ENCODE measurements at regions not wholly inside any gene's neighbourhood (a gene's known extent, or its start where the extent isn't known, plus 50 kb on each side); places are given as distances from the start of the nearest gene placed in this dataset.

GRCh38 chr2:236872981-236873380 lies 212.7 kb upstream of the COPS8 start:
- no peak overlapping the region for H3K27ac ChIP-seq
- peak in 3 of 4 donors; percentile 48 to 69 (median 50) for ATAC-seq
- no peak for DNase-seq

GRCh38 chr2:236873636-236874035 lies 212.1 kb upstream of the COPS8 start:
- WGBS, 3 donors: 46 to 58% (median 49%) methylated on average over 4 of the region's 4 CpGs
- Histone ChIP-seq H3K27ac (no peak overlapping the region), H3K27me3 (ENCODE audit: insufficient read depth in 3 of 3, low read length in 2 of 3) (no peaks in the 10 kb centered on the region), H3K36me3 (ENCODE audit: insufficient read depth in 1 of 2, low read depth in 1 of 2) (no peaks in the 10 kb centered on the region), H3K4me3 (no peak overlapping the region), H3K4me1 (peaks cover 8% of the 10 kb centered on the region), H3K9me3 (no peaks in the 10 kb centered on the region)
- intact Hi-C loops (cut with DNase I): no loop called here
- ATAC-seq (no peak), DNase-seq (no peak)
- TF ChIP-seq CTCF (IDR thresholded peaks at IDR 0.05): no peak

More at GRCh38 chr2:236872981-236873380, 212.7 kb upstream of the COPS8 start:
- Histone ChIP-seq H3K36me3 (ENCODE audit: insufficient read depth in 1 of 2, low read depth in 1 of 2) (no peaks in the 10 kb centered on the region), H3K9me3 (no peaks in the 10 kb centered on the region), H3K4me3 (no peak overlapping the region), H3K4me1 (peaks cover 8% of the 10 kb centered on the region), H3K27me3 (ENCODE audit: insufficient read depth in 3 of 3, low read length in 2 of 3) (no peaks in the 10 kb centered on the region)
- 33 to 58% (median 34%) methylated on average over 7 of the region's 7 CpGs for WGBS, 3 donors
- intact Hi-C loops (cut with DNase I): no loop called here
- no peak for TF ChIP-seq CTCF (IDR thresholded peaks at IDR 0.05)

- no peak for ATAC-seq
- WGBS, 3 donors: 90 to 99% (median 91%) methylated on average over 3 of the region's 3 CpGs
- intact Hi-C loops (cut with DNase I): no loop called here
- no peak for DNase-seq
- Histone ChIP-seq H3K27me3 (ENCODE audit: insufficient read depth in 3 of 3, low read length in 2 of 3) (no peaks in the 10 kb centered on the region), H3K9me3 (no peaks in the 10 kb centered on the region), H3K4me3 (no peak overlapping the region), H3K27ac (no peak overlapping the region), H3K4me1 (peaks cover 8% of the 10 kb centered on the region), H3K36me3 (ENCODE audit: insufficient read depth in 1 of 2, low read depth in 1 of 2) (no peaks in the 10 kb centered on the region)
- no peak for TF ChIP-seq CTCF (IDR thresholded peaks at IDR 0.05)
Measured at GRCh38 chr2:236874866-236875481, 210.7 kb upstream of the COPS8 start.

- no peaks in the 10 kb centered on the region for H3K9me3 ChIP-seq
- no peak for TF ChIP-seq CTCF (IDR thresholded peaks at IDR 0.05)
- no peaks in the 10 kb centered on the region for H3K36me3 ChIP-seq (ENCODE audit: insufficient read depth in 1 of 2, low read depth in 1 of 2)
- peak overlapping the region; percentile 37 for H3K27ac ChIP-seq
- intact Hi-C loops (cut with DNase I): no loop called here
- WGBS, 3 donors: 23 to 40% (median 24%) methylated on average over 16 of the region's 16 CpGs
- ATAC-seq: peak in 3 of 4 donors; percentile 11 to 62 (median 19)
- H3K27me3 ChIP-seq (ENCODE audit: insufficient read depth in 3 of 3, low read length in 2 of 3): no peaks in the 10 kb centered on the region
- peaks cover 8% of the 10 kb centered on the region for H3K4me1 ChIP-seq
- no peak overlapping the region for H3K4me3 ChIP-seq
- peak; percentile 50 to 82 for DNase-seq
Measured at GRCh38 chr2:236875906-236876505, 209.7 kb upstream of the COPS8 start.

Measured in psoas muscle (tissue), 7 donors.